GM19438 (cell line): ENCODE measurements at regions not wholly inside any gene's neighbourhood (a gene's known extent, or its start where the extent isn't known, plus 50 kb on each side); places are given as distances from the start of the nearest gene placed in this dataset.

Experiments used
- ATAC-seq: cut with Tn5 transposase; IDR thresholded peaks from one replicate; pipeline ENCODE4 v1.9.1; 2021; ENCODE audit warnings: low read depth; ENCODE audit not compliant: unreplicated experiment

DNA sequence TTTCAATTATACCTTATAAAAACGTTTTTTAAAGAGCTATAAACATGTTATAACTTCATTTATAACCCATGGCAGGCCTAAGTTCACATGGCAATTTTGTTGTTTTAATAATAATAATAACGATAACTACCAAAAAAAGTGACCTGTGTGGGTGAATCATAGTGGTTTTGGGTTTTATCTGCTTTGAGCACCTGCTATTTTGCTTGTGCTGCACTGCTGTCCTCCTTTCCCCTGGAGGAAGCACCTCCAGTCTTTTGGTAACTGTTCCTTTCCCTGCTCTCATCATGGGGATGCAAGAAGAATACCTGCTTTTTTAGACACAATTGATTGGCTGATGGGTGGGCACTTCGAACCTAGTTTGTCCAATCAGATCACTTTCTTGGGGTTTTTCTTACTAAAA lies 388.0 kb upstream of the TBL1XR1 start:
- ATAC-seq = no peak

DNA sequence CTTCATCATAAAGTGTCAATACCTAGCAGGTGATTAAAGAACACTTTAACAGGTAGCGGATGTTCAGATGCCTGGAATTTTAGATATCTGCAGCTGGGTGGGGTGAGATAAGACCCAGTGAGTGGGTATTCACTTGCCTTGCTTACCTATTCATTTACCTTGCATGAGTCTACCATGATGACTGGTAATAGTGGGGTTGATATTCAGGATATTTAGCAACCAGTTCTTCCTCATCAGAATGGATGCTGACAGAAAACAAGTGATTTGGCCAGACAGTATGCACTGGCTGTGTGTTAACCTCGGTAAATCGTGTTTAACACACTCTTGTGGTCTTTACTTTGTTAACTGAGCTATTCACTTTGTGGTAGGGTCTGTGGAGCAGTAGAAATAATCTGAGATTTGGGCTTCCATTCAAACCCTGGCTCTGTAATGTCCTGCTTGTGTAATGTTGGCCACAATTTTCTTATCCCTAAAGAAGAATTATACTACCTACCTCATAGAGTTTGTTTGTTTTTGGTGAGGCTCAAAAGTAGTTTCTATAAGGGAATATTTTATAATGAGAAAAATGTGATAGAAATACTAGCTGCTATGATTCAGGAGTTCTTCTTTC lies 391.9 kb upstream of the TBL1XR1 start:
- ATAC-seq = no peak

DNA sequence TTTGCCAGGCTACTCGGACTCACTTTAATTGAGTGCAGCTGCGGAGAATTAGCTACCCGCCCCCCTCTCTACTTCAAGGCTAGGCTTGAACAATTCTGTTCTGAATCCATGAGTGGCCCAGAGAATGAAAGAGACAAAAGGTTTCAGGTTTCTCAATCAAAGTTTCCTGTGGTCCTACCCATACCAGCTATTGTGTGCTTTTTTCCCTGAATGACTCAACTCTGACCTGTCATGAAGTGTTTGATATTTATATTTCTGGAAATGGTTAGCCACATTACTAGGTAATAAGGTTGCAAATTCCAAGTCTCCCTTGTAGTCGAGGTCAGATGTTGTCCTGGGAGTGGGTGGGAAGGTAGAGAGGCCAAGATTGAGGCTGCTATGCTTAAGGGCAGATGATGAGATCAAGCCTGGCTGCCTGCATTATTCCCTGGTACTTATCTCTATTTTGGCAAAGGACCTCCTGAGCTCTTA lies 392.7 kb upstream of the TBL1XR1 start:
- peak; percentile 69 for ATAC-seq

DNA sequence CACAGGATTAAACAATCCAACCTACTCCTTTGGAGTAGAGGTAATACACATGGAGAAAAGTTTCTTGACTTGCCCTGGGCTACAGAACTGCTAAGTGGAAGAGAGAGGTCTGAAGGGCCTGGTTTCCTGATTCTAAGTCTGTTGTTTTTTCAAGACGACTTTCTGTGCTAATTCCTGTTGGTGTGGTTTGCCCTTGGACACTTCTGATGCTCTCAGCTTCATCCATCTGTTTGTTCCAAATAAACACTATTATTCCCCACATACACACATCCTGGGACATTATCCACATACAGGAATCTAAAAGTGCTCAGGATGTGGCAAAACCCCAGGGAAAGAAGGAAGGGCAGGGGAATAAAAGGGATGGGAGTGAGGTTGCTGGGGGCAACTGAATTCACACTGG lies 393.5 kb upstream of the TBL1XR1 start:
- ATAC-seq = no peak

DNA sequence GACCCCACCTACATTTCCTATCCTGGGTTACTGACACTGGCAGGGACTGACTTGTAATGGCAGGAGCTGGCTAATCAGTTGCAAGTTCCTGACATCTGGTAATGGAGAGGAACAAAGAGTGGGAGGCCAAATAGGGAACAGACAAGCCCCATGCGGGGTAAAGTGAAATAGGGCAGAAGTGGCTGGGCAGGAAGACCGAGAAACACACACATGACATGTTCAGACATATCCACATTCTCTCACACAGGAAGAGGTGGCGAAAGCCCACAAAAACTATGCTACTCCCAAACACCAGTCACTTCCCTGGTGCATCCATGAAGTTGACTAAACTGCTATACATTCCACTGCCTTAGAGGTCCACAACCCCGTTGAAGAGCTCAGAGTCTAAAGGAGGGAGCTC lies 394.1 kb upstream of the TBL1XR1 start:
- peak; percentile 81 for ATAC-seq

DNA sequence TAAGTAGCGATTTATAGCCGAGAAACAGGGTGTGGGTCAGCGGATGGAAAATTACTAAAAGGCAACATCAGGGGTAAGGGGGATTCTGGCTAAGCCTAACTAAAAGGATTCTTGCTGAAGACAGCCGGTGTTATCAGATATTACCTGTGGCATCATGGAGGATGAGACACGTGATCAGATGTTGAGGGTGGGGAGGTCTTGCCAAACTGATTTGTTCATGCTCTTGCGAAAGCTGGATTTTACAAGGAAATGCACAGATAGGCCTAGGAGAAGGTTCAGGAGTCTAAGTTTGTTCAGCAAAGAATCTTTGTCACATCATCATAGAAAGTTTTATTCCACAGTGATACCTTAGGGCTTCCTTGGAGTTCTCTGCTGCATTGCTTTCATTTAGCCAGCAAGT lies 396.8 kb upstream of the TBL1XR1 start:
- ATAC-seq = no peak

DNA sequence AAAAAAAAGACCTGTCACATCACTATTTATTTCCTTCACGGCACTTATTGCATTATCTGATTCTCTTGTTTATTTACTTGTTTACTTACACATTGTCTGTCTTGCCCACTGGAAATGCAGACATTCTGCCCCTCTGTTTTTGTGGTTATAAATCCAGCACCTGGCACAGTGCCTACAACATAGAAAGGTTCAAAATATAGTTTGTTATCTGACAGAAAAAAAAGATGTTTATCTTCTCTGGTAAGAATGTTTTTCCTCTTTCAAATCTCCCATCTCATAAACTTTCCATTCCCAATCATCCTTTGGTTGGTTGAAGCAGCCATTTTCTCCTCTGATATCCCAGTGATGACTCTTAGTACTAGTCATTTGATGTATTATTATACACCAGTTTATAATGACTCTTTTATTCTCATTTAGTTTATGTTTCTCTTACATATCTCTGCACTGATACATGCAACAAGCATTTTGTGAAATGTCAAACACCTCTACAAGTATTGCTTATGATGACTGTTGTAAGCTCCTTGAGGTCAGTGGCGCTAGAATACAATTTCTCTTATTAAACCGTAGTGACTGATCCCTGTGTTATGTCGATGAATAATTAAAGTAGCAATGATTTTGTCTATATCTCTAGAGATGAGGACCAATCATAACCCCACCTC lies 398.4 kb upstream of the TBL1XR1 start:
- ATAC-seq = no peak

DNA sequence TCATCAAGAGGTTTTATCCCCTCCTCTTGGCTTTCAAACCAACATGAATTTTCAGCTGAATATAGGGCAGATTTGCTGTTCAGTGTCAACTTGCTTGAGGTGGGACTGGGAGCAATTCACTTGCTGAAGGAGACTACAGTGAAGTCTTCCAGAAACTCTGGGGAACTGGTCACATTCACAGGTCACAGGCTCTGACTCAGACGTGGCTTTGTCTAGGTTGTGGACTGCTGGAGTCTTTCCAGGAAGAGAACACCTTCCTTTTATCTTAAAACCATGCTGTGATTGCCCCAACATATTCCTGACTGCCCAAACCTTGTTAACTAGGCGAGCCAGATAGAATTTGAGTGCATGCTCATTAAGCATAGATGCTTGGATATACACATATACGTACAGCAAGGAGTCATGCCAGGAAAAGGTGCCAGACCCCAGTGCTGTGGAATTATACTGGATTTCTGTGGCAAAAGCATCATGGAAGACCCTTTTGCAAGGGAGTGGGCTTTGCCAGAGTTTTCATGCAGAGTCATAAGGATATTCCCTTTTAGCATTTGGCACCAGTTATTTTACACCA lies 399.1 kb upstream of the TBL1XR1 start:
- no peak for ATAC-seq

DNA sequence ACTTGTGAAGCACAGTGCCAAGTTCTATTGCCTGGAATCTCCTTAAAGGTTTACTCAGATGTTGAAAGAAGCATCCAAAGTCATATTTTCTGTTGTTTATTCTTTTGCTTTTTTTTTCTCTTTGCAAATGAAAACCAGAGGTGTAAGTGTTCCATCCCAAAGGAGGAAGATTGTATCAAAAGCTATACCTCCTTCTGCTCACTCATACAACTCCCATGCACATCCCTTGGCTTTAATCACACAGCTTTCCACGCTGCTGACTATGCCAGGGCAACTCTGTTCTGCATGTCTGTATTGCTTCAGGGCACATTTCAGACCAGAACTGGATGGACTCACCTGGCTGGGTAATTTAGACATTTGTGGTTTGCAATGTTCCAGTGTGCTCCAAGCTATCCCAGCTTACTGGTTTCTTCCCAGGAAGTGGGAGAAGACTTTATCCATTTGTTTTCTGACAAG lies 399.6 kb upstream of the TBL1XR1 start:
- ATAC-seq = no peak

DNA sequence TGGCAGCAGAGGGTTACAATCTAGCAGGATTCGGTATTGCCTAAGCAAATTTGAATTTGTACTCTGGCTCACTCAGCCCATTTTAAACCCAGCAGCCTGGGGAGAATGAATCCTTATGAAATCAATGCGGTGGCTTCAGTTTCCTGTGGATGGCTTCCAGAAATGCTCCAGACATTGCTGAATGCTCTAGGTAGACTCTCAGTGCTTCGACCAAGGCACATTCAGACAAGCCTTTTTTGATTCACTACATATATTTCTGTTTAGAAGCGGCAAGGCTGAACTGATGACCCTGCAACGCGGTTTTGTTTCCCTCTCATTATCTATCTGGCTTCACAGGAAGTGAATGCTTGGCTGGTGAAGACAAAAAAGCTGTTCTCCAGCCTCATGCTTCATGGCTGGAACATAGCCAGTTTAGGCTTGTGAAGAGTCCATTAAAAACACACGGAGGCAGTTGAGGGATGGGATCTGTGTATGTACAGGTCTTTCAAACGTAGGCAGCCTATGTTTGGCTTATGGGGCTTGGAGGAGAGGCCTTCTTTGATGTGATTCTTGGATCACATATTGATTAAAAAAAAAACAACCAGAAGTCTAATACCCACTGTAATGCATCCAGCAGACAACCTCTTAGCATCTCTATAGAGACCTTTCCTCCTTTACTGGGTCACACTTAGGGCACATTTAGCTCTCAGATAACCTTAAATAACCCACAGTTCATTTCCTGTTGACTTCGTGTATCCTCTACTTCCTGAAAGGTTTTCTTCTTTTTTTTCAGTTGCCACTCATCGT lies 400.2 kb upstream of the TBL1XR1 start:
- peak; percentile 91 for ATAC-seq

DNA sequence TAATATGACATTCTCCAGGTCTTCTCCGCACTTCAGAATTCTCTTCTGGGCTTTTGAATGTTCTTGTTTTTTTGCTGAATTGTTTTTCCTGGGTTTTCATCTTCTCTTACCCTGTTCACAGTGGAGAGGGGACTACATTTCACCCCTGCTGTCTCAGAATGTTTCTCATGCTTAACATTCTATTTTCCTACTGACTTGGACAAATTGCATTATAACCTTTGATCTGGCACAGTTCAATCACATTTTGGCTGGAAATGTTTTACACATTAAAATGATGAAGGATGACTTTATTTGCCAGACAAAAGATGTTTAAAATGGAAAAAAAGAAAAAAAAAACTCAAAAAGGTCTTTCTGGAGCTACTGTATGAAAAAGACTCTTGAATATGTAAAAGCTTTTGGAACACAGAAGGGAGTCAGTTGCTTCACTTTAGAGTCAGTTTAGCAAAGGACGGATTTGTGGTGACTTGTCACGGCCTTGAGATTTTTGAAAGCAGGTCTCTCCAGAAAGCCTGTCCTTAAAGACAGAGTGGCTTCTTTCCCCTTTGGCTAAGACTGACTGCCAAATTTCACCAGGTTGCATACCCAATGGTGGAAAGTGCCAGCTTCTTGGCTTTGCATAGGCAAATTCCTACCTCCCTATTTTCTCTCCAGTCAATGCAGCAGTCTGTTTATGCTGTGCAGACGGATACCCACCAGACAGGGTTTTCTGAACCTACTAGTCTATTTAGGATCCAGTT lies 401.0 kb upstream of the TBL1XR1 start:
- ATAC-seq = no peak

DNA sequence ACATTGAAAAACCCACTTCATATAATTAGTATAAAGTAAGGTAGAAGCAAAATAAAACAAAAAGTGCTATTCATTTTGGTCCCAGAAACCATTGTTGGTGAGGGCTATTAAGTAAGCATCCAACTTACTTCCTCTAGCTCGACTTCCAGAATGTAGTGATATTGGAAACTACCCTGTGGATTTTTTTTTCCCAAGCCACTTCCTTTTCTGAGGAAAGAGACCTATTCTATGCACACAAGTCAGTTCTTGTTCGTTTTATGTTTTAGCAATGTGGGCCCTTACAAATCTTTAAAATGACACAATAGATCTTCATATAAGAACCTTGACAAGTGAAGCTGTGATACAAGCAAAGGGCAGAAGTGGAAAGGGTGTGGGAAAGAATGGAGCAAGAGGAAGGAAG lies 402.0 kb upstream of the TBL1XR1 start:
- no peak for ATAC-seq

DNA sequence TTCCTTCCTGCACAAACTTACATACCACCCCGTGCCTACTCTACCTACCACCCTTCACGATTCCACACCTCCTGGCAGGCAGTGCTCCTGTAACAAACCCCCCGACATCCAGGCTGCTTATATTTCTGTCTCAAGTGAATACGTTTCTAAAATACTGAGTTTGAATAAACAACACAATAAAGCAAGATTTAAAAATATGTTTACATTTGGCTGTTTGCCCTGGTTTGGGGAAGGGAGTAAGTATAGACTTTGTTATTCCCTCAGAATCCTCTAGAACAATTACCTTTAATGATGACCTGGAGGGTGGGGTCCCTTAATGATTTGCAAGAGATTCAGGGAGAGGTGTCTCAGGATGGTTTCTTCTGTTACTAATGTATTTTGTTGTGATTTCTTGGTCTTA lies 402.6 kb upstream of the TBL1XR1 start:
- no peak for ATAC-seq

DNA sequence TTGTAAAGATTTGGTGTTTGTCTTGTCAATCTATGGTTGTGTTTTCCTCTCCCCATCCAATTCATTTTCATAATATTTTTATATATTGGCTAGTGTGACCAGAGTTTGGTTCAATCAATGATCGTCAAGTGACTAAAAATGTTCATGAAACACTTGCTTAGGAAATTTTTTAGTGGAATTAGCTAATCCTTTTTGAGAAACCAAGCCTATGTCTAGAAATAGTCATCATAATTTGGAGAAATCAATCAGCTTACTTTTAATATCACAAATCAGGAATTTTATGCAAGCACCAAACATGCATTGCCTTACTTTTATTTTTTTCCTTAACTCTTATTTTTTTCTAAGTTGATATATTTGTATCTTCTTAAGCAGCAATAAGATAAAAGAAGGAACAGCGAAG lies 403.1 kb upstream of the TBL1XR1 start:
- no peak for ATAC-seq

DNA sequence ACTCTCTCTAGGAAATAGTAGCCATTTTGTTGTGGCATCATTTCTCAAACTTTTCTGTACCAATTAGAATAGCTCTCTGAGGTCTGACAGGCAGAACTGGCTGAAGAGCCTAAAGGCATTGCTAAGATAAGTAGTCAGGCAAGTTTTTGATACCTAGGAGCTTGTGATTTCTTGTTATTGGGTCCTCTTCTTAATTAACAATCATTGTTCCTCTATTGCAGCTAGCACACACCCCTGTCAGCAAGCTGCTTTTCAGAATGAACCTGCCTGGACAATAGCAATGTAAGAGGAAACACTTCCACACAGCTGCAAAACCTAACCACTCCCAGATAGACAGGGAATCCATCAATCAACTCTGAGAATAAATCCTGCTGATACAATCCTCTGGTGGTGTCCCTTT lies 403.9 kb upstream of the TBL1XR1 start:
- no peak for ATAC-seq

DNA sequence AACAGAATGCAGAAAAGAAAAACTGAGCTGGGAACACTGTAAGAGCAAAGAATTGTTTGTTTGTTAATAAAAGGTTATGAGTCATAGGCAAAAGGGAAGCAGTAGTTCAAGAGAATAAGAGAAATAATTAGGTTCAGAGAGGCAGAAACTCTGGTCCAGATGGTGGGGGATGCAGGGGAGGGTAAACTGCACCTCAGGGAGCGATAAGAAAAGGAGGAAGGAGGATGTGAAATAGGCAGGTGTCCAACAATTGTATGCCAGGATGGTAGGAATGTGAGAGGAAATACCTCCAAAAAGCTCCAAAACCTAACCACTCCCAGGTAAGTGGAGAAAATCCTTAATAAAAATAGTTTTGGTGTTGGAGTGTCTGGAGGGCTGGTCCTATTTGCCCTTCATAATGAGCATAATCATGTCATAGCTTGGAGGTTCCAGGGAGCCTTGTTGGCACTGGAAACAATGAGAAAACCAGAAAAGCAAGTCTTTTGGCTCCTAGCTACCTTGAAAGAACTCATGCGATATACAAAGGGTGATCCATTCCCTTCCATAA lies 405.4 kb upstream of the TBL1XR1 start:
- ATAC-seq = no peak

DNA sequence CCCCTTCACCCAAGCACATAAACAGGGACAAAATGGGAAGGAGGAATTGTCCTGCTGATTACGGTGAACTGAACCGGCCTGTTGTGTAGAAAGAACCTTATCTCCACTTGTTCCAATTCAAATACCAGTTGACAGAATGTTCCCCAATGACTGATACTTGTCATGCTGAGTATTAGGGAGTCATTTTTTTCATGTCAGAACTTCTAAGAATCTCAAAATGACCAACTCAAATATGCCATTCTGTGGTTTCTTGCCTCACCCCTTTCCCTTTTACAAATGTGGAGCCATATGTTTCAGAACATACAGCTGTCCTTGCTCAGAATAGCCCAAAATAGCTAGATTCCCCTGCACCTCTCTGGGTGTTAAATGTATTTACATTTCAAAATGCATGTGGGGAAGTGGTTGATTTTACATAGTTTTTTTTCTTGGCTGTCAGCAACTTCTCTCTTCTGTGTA lies 405.9 kb upstream of the TBL1XR1 start:
- ATAC-seq = no peak

DNA sequence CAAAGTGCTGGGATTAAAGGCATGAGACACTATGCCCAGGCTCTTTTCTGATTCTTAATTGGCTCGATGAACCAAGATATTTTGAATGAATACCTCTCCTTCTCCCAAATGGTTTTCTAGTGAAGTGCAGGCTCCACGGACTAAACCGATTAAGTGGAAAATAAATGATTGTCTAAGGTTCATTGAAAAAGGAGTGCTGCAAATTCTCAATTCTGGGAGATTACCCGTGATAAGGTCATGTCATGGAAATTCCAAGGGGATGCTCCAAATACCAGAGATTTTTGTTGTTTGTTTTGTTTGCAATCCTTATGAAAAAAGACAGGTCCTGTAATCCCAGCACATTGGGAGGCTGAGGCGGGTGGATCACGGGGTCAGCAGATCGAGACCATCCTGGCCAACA lies 406.9 kb upstream of the TBL1XR1 start:
- ATAC-seq = no peak

DNA sequence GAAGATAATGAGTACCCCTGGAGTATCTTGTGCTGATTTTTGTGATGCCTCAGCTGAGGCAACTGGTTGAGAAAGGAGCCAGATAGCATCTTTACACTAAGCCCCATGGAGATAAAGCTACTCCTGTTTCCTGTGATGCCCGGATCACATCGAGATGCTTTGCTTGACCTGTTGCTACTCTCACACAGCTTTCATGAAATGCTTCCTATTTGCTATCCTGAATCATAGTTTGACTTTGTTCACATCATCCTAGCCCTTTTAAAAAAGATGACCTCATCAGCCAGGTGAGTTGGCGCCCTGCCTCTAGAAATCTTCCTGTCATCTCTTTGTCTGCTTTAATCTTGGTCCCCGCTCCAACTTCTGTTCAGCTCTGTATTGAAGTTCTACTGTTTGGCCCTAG lies 409.6 kb upstream of the TBL1XR1 start:
- ATAC-seq = no peak

DNA sequence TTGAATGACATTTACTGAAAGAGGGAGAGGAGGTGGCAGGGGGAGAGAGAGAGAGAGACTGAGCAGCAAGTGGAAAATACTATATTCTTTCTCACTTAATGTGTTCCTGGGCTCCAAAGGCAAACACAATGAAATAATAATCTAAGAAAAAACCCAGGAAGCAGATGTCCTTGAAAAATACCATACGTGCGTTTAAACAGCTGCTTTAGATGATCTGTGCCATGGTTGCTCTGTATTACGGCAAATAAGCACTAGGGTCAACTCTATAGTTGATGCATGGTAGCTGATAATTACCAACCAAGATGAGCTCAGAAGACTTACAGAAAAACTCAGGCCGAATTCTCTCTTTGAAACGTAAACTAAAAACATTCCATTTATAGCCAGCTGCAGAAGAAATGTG lies 410.3 kb upstream of the TBL1XR1 start:
- ATAC-seq = no peak
